ENCODE measurements at regions not wholly inside any gene's neighbourhood (a gene's known extent, or its start where the extent isn't known, plus 50 kb on each side); places are given as distances from the start of the nearest gene placed in this dataset.
"Not testable (repeated sequence)": the region's sequence is repeated elsewhere in the genome, so short reads cannot be mapped to it uniquely, and the experiment has no call there.

GRCh38 chr11:81241672-81242275 is 1491.9 kb downstream of the FAM181B start:
- no peak for DNase-seq

GRCh38 chr11:81237139-81237538 is 1496.5 kb downstream of the FAM181B start:
- DNase-seq: no peak

- DNase-seq: not testable (repeated sequence)
Measured at GRCh38 chr11:81227409-81227808, 1506.3 kb downstream of the FAM181B start.

- no peak for DNase-seq
Measured at GRCh38 chr11:81224396-81224795, 1509.3 kb downstream of the FAM181B start.

- no peak for DNase-seq
Measured at GRCh38 chr11:81222491-81222890, 1511.2 kb downstream of the FAM181B start.

GRCh38 chr11:81220146-81220895 is 1513.3 kb downstream of the FAM181B start:
- no peak for DNase-seq

GRCh38 chr11:81219661-81220060 is 1514.0 kb downstream of the FAM181B start:
- DNase-seq: no peak

GRCh38 chr11:81218440-81218839 is 1515.2 kb downstream of the FAM181B start:
- DNase-seq: no peak

GRCh38 chr11:81211050-81211449 is 1522.6 kb downstream of the FAM181B start:
- no peak for DNase-seq

- no peak for DNase-seq
Measured at GRCh38 chr11:81207421-81208054, 1526.1 kb downstream of the FAM181B start.

GRCh38 chr11:81203876-81204275 is 1529.8 kb downstream of the FAM181B start:
- DNase-seq: no peak

- DNase-seq: no peak
Measured at GRCh38 chr11:81197396-81197795, 1536.3 kb downstream of the FAM181B start.

GRCh38 chr11:81192516-81192915 is 1541.1 kb downstream of the FAM181B start:
- DNase-seq: no peak

- no peak for DNase-seq
Measured at GRCh38 chr11:81190546-81190945, 1543.1 kb downstream of the FAM181B start.

GRCh38 chr11:81187033-81187432 is 1546.6 kb downstream of the FAM181B start:
- not testable (repeated sequence) for DNase-seq

GRCh38 chr11:81174646-81175330 is 1558.9 kb downstream of the FAM181B start:
- DNase-seq: no peak

- no peak for DNase-seq
Measured at GRCh38 chr11:81165164-81165563, 1568.5 kb downstream of the FAM181B start.

- DNase-seq: no peak
Measured at GRCh38 chr11:81159900-81160299, 1573.8 kb downstream of the FAM181B start.

GRCh38 chr11:81135570-81135969 is 1598.1 kb downstream of the FAM181B start:
- no peak for DNase-seq

GRCh38 chr11:81129618-81130017 is 1604.0 kb downstream of the FAM181B start:
- DNase-seq: no peak

- DNase-seq: no peak
Measured at GRCh38 chr11:81112718-81113117, 1620.9 kb downstream of the FAM181B start.

- no peak for DNase-seq
Measured at GRCh38 chr11:81104051-81104450, 1629.6 kb downstream of the FAM181B start.

GRCh38 chr11:81098471-81098870 is 1635.2 kb downstream of the FAM181B start:
- no peak for DNase-seq

- DNase-seq: no peak
Measured at GRCh38 chr11:81092522-81092921, 1641.1 kb downstream of the FAM181B start.
